Body of pancreas (tissue), 4 donors: ENCODE measurements at regions not wholly inside any gene's neighbourhood (a gene's known extent, or its start where the extent isn't known, plus 50 kb on each side); places are given as distances from the start of the nearest gene placed in this dataset.

ENCODE experiments used
- CTCF ChIP-seq, 7 experiments: fragments of 450-650 bp in 4 of 7; fragments of 200-600 bp in 3 of 7; sonication (generic) in 3 of 7; IDR thresholded peaks; one replicate each; pipeline ENCODE4 v1.5.1; 2016 to 2019; ENCODE audit warnings: antibody characterized with exemption in 7 of 7
- POLR2A ChIP-seq, 3 donors: fragments of 450-650 bp; IDR thresholded peaks; one replicate each; pipeline ENCODE4 v1.6.1; 2016; ENCODE audit warnings: antibody characterized with exemption in 3 of 3, mild to moderate bottlenecking in 2 of 3

DNA sequence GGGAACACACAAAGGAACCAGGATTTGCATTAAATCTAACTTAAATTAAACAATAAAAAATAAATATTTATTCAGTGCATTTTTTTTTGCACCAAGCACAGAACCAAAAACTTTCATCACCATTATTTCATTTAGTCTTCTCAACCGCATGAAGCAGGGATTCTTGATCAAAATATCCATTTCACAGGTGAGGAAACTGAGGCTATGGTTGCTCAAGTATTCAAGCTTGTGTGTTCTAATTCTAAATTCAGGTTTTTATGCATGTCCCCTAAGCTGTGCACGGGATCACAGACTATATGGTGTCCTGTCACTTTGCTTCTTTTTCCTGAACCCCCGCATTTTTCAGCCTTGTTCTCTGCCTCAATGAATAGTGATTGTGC lies 64.3 kb upstream of the BCL6 start:
- TF ChIP-seq CTCF (IDR thresholded peaks at IDR 0.05) (no peak), POLR2A (IDR thresholded peaks at IDR 0.05) (no peak)
